ENCODE measurements at regions not wholly inside any gene's neighbourhood (a gene's known extent, or its start where the extent isn't known, plus 50 kb on each side); places are given as distances from the start of the nearest gene placed in this dataset.
A peak's percentile ranks its signal among the peaks of the same experiment; 100 is the strongest.

DNA sequence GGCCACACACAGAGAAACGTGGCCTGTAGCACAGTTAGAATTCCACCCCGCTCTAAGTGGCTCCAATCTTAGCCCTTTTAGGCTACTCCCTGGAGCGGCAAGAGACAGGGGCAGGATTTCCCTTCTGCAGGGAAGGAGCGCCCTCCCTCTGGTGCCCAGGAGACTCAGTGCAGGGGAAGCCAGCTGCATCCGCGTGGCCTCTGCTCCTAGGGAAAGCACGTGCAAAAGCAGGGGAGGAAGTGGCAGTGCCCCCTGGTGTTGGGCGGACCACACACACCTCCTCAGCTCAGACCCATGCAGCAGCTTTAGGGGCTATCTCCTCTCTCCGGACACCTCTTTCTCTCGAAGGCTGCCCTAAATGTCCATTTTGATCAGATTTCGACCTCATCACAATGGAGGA, 50.0 kb downstream of the SPRING1 start (continued):
- TF ChIP-seq RNF2 (IDR thresholded peaks at IDR 0.05; ENCODE audit: borderline replicate concordance, low read depth, low read length, missing control alignments, poor library complexity, severe bottlenecking): no peak
- TF ChIP-seq TCF12 (IDR thresholded peaks at IDR 0.05; ENCODE audit: low read depth, low read length): 0 out of 2 replicates have a peak, but pooled peaks have one; percentile 61
- 0 out of 2 replicates have a peak, but pooled peaks have one; percentile 51 for TF ChIP-seq TAF1 (IDR thresholded peaks at IDR 0.05; ENCODE audit: low read depth, low read length)
- peak; percentile 67; the same call in 1 of the 2 replicates for TF ChIP-seq GABPA (IDR thresholded peaks at IDR 0.05; ENCODE audit: borderline replicate concordance, insufficient read depth, low read length)
- TF ChIP-seq RAD21 (IDR thresholded peaks at IDR 0.05 in 1 of 2, conservative IDR thresholded peaks at IDR 0.05 in 1 of 2; ENCODE audit: low read depth in 2 of 2, low read length in 2 of 2): peak; percentile 82 to 90
- TF ChIP-seq RFX5 (IDR thresholded peaks at IDR 0.05; ENCODE audit: borderline replicate concordance, low read depth, low read length): no peak
- TF ChIP-seq EZH2 (IDR thresholded peaks at IDR 0.05; ENCODE audit: low read depth, low read length, severe bottlenecking): no peak
- TF ChIP-seq EGR1 (IDR thresholded peaks at IDR 0.05; ENCODE audit: borderline replicate concordance, low read depth, low read length): peak; percentile 67; the same call in 1 of the 2 replicates
- no peak for TF ChIP-seq TEAD4 (IDR thresholded peaks at IDR 0.05; ENCODE audit: low read depth, low read length)
- TF ChIP-seq CHD2 (IDR thresholded peaks at IDR 0.05; ENCODE audit: low read length): no peak; the same call in 1 of the 2 replicates
- TF ChIP-seq TBP (IDR thresholded peaks at IDR 0.05; ENCODE audit: low read depth, low read length): peak; percentile 44; the same call in 1 of the 2 replicates
- TF ChIP-seq, protein P1, sequence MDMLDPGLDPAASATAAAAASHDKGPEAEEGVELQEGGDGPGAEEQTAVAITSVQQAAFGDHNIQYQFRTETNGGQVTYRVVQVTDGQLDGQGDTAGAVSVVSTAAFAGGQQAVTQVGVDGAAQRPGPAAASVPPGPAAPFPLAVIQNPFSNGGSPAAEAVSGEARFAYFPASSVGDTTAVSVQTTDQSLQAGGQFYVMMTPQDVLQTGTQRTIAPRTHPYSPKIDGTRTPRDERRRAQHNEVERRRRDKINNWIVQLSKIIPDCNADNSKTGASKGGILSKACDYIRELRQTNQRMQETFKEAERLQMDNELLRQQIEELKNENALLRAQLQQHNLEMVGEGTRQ (IDR thresholded peaks at IDR 0.05; ENCODE audit: low read length): peak; percentile 61
- peak; percentile 34 for TF ChIP-seq TAF7 (optimal IDR thresholded peaks at IDR 0.05; ENCODE audit: borderline replicate concordance, low read depth, low read length)
- 0 out of 2 replicates have a peak, but pooled peaks have one; percentile 13 for TF ChIP-seq YY1 (IDR thresholded peaks at IDR 0.05; ENCODE audit: low read depth, low read length)
- TF ChIP-seq GTF2F1 (IDR thresholded peaks at IDR 0.05; ENCODE audit: borderline replicate concordance, low read depth, low read length): 0 out of 2 replicates have a peak, but pooled peaks have one; percentile 44
- TF ChIP-seq, protein P2, sequence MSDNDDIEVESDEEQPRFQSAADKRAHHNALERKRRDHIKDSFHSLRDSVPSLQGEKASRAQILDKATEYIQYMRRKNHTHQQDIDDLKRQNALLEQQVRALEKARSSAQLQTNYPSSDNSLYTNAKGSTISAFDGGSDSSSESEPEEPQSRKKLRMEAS (IDR thresholded peaks at IDR 0.05): peak; percentile 100
- TF ChIP-seq EP300 (IDR thresholded peaks at IDR 0.05; ENCODE audit: borderline replicate concordance in 1 of 2, low read depth in 2 of 2, low read length in 2 of 2): peak in 1 of 2 experiments; percentile 41; a peak in 1 of 3 replicates
- no peak for TF ChIP-seq KDM5A (IDR thresholded peaks at IDR 0.05; ENCODE audit: low read length)

Data from H1 (cell line).